ENCODE measurements at regions not wholly inside any gene's neighbourhood (a gene's known extent, or its start where the extent isn't known, plus 50 kb on each side); places are given as distances from the start of the nearest gene placed in this dataset.

DNA sequence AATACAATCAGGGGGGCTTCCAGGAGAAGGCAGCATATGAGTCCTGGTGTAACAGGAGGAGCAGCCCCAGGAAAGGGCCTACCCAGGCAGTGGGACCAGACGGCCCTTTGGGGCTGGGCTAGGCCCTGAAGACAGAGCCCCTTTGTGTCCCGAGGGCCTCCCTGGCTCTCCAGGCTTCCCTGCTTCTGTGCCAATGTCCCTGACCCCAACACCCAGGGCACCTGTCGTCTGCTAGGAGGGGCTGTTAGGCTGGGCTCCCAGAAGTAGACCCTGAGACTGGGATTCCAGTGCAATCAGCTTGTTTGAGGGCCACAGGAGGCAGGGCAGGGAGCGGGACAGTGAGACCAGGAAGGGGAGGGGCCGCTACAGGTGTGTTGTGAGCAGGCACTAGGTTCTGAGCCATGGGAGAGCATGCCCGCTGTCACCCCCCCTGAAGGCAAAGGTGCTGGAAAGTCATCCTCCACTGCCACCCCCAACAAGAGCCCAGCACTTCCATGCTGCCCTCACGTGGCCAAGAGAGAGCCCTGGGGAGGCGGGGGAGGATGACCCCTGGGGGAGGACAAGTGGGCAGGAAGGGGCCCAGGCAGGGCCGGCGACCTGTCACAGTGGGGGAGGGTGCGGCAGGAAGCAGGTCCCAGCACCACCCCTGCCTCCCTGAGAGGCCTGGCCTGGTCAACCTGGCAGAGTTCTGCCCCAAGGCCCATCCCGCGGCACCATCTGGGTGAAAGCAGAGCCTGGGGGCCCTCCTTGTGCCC is 64.8 kb downstream of the ADRA2C start:
- no peak overlapping the region for H3K27ac ChIP-seq
- DNase-seq (ENCODE audit: low read depth, low spot score), result no peak

DNA sequence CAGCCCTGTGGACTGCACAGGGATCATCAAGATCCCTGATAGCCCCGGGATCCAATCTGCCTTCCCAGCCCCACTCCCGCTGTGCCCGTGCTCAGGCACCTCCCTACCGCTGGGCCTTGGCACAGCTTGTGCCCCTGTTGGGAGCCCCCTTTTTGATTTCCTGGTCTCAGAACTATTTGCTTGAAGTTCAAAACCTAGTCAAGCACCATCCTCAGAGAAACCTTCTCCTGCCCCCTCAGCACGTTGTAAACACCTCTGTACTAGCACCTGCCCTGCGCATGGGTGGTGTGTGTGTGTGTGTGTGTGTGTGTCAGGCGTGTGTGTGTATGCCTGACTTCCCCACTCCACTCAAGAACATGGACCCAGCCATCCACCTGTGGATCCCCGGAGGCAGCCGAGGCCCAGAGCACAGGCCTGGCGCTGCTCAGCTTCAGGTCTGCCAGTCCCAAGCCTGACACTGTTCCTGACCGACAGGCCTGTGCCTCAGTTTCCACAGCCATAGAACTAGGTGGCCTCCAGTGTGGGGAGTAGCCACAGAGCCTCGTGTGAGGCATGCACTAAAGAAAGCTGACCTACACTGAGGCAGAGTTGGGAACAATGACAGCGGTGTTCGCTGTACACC is 65.5 kb downstream of the ADRA2C start:
- no peak for DNase-seq (ENCODE audit: low read depth, low spot score)

DNA sequence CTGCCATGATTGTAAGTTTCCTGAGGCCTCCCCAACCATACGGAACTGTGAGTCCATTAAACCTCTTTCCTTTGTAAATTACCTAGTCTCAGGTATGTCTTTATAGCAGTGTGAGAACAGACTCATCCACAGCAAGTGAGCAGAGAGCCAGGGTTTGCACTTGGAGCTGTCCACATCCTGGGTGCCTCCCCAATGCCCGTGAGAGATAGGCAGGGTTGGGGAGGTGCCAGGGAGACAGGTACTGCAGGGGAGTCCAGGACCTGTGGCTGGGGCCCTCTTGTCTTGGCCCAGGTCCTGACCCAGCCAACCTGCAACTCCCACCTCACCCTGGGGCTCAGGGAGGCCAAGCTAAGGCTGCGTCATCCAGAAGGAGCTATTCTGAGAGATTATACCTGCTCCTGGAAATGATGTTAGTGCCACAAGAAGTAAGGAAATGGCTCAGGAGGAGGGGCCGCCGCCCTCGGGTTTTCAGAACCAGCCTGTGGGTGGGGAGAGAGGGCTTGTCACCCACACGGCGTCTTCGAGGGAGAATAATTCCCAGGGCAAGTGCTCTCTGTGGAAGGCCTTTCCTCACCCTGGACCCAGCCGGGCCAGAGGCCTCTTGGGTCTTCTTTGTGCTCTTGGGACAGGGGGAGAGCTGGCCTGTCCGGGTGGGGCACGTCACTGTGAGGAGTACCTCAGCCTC is 66.5 kb downstream of the ADRA2C start:
- no peak for DNase-seq (ENCODE audit: low read depth, low spot score)
- no peak overlapping the region for H3K27ac ChIP-seq

More for the DNA sequence above, 65.5 kb downstream of the ADRA2C start:
- H3K27ac ChIP-seq, result no peak overlapping the region

DNA sequence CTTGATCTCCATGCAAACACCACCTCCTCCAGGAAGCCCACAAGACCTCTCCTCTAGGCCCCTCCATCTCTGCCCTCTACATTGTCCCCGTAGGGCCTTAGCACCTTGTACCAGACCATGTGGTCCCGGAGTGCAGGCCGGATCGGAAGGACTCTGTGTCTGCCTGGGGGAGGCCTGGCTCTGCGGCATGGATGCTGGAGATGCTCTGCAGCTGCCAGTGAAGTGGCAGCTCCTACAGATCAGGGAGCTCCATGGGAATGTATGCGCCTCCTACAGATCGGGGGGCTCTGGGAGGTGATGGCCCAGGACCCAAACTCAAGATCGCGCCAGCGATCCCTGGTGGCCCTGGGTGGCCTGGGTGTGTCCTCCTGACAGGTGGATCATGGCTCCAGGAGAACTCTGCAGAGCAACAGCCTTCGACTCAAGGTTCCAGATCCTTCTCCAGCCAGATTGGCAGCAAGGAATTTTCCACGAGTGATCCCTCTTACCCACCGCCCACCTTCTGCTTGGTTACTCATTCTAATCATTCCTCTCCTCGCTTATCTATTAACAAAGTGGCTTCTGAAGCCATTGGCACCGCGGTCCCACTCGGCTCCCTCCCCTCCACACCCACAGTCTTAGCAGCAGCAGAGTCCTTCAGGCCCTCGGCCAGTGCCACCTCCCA is 67.3 kb downstream of the ADRA2C start:
- DNase-seq (ENCODE audit: low read depth, low spot score), result no peak
- H3K27ac ChIP-seq, result no peak overlapping the region

DNA sequence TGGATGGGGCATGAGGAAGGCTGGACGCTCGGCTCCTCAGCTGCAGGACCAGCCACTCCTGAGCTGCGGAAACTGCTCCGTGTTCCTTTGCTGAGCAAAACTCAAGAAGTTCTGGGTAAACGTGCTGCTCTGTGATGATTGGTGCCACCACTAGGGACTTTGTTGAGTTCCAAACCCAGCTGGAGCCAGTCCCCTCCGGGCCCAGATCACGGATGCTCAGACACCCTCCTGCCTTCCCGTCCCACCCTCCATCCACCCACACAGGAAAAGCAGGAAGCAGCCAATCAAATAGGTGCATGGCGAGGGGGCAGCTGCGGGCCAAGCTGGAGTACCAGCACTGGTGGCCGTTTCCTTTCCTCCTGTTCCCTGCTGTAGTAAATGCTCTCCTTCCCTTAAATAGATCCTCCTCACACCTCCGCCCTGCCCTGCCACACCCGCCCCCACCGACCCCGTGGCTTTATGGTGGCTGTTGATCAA is 68.0 kb downstream of the ADRA2C start:
- no peak for DNase-seq (ENCODE audit: low read depth, low spot score)
- no peak overlapping the region for H3K27ac ChIP-seq

DNA sequence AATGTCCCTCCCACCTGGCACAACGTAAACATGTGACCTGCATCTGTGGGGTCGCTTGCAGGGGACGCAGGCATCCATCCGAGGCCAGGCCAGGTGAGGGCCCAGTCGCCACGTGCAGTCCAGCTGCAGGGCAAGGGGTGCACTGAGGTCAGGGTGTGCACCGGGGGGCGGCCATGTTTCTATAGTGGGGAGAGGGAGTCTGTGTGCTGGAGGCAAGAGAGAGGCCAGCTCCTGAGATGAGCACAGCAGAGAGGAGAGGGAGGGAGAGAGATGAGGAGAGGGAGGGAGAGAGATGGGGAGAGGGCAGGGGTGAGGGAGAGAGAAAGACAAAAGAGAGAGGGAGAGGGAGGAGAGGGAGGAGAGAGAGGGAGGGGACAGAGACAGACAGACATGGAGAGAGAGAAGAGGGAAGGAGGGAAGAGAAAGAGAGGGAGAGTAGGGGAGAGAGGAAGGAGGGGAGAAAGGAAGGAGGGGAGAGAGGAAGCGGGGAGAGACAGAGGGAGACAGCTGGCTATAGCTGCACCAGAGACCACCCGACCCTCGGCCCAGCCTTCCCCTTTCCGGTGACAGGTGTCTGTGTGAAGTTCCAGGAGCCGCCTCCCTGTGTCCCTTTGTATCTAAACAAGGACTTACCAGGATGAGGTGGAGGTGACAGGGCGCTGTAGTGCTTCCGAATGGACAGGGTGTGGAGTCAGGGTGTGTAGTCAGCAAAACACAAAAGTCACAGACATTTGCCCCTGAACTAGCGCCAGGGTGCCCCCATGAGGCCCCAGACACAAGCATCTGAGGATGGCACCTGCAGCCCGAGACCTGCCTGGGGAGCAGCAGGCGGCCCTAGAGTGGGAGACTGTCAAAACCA is 68.7 kb downstream of the ADRA2C start:
- DNase-seq (ENCODE audit: low read depth, low spot score), result no peak
- H3K27ac ChIP-seq, result no peak overlapping the region

DNA sequence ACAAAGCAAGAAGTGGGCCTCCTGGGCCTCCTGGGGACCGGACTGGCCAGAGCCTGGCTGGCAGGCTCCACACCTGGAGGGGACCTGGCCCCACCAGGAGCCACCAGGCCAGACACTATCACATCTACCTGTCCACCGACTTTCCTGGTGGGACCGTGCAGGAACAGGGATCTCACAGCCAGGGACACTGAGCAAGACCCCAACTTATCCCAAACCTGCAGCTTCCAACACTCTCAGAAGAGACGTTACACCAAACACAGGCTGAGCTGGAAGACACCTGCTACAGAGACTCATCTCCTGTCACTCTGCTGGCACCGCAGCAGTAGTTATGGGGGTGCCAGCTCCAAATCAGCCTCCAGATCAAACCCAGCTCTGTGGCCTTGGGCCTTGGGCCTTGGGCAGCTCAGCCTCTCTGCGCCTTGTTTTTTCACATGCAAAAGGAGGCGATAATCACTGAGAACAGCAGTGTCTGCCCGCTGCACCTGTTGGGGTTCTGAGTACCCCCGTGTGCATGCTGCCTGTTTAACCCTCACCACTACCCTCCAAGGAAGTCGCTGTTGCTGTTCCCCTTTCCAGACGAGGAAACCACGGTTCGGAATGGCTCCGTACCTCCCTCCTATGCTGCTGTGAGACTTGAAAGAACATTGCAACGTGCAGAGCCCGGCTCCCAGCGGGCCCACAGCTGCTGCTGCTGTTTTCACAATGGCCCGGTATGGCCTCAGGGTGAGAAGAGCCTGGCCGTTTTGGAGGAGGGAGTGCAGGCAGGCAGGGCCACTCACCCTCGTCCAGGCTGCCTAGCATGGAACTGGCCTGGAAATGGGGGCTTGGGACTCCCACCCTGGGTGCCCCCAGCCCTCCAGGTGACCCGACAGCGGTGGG is 69.6 kb downstream of the ADRA2C start:
- DNase-seq (ENCODE audit: low read depth, low spot score), result no peak
- no peak overlapping the region for H3K27ac ChIP-seq

DNA sequence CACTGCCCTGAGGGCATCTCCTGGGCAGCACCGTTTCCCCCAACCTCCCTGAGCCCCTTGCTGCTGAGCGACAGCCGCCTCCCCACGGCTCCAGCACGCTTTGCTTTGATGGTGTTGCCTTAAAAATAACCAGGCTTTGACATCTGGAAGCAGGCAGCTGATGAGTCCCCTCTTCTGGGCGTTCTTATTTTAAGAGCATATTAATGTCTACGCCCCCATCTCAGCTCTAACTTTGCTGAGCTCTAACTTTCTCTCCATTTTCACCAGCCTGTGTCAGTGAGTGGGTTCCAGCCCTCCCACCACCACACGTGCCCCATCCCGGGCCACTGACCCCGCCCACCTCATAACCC is 70.2 kb downstream of the ADRA2C start:
- no peak for DNase-seq (ENCODE audit: low read depth, low spot score)
- no peak overlapping the region for H3K27ac ChIP-seq

DNA sequence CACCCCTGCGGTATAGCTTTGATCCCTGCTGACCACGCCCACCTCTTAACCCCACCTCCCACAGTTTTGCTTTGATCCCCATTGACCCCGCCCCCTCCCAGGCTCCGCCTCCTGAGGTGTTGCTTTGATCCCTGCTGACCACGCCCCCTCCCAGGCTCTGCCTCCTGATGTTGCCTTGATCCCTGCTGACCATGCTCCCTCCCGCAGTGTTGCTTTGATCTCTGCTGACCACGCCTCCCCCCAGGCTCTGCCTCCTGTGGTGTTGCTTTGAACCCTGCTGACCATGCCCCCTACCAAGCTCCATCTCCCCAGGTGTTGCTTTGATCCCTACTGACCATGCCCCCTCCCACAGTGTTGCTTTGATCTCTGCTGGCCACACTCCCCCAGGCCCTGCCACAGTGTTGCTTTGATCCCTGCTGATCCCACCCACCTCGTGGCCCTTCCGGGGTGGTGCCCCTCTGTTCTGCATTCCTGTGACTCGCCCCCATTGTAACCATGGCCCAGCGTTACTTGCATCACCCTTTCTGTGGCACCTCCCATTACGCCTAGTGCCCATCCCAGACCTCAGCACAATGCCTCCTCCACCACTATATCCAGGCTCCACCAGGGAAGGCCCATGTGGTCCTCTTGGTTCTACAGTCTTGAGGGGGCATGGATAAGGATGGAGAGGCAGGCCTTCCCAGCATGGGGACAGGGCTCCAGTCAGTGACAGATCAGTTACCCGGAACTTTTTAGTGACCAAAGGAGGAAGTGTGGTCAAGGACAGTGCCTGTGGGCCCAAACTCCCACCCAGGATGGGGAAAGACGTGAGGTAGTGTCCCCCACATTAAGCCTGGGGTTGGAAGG is 70.8 kb downstream of the ADRA2C start:
- no peak overlapping the region for H3K27ac ChIP-seq
- DNase-seq (ENCODE audit: low read depth, low spot score), result no peak

DNA sequence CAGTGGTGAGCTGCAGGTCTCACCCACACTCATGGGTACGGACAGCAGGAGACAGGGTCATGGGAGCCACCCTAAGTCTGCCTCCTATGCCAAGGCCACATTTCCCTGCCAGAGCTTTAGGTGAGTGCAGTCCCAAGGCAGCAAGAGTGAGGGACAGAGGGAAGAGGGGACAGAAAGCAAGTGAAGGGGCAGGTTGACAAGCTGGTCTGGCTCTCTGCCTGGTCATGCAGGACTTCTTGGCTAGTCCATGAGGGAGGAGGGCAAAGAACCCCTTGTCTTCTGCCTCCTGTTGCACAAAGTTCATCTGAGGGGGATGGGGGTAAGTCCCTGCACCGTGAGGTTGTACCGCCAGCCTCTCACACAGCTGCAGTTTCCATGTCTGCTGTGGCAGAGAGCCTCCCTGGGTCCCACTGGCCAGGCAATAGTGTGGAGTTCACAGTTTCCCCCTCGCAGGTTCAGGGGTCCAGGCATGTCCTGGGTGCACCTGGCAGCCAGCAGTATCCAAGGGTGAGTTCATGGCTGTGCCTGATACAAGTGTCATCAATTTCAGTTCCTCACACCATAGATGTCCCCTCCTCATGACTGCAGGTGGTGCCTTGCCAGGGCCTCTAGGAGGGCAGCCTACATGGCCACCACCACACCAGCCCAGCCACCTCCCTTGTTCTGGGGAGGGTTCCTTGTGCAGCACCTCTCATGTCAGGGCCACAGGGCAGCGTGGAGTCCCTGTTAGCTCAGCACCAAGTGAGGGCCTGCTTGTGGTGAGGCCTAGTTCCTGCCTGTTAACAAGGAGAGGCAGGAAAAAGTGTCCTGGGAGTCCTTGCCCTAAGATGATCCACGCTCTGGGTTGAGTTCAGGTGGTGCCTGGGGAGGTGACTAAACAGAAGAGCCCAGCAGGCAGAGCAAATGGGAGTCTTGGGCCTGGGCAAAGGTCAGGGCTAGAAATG is 72.5 kb downstream of the ADRA2C start:
- no peak overlapping the region for H3K27ac ChIP-seq
- no peak for DNase-seq (ENCODE audit: low read depth, low spot score)

DNA sequence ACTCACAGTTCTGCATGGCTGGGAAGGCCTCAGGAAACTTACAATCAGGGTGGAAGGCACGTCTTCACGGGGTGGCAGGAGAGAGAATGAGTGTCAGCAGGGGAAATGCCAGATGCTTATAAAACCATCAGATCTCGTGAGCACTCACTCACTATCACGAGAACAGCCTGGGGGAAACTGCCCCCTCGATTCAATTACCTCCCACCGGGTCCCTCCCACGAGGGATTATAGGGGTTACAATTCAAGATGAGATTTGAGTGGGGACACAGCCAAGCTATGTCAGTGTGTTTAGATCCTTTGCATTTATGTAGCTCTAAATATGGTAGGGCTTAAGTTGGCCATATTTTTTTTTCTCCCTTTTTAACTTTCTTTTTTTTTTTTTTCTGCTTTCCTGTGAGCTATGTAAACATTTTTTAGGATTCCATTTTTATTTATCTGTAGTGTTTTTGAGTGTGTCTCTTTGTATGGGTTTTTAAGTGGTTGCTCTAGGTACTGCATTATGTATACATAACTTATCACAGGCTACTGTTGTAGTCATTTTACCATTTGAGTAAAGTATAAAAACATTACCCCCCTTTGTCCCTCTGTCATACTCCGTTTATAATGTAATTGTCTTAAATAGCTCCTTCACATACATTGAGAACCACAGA is 79.0 kb downstream of the ADRA2C start:
- no peak for DNase-seq (ENCODE audit: low read depth, low spot score)
- H3K27ac ChIP-seq, result no peak overlapping the region

DNA sequence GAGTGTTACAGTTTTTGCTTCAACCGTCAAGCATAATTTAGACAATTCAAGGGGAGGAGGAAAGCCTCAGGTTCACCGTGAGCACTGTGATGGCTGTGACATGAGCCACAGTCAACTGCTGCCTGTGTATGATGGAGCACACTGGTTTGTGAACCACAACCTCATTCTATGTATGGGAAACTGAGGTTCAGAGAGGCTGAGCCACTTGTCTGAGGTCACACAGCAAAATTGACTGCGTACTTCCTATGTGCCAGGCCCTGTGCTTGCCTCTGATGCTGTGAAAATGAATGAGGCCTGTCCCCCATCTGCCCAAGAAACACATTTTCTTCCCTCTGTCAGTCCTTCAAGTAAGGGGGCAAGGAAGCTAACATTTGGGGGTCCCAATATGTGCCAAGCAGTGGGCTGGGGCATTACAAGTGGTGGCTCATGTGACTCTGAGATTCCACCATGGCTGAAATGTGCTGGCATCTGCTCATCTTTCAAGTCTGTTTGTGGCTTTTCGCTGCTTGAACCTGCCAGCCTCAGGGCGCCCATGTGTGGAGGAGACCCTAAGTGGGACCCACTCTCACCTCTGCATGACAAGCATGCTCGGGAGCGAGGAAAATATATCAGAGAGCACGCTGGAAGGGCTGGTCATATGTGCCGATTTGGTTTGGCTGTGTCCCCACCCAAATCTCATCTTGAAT is 79.7 kb downstream of the ADRA2C start:
- DNase-seq (ENCODE audit: low read depth, low spot score), result no peak

DNA sequence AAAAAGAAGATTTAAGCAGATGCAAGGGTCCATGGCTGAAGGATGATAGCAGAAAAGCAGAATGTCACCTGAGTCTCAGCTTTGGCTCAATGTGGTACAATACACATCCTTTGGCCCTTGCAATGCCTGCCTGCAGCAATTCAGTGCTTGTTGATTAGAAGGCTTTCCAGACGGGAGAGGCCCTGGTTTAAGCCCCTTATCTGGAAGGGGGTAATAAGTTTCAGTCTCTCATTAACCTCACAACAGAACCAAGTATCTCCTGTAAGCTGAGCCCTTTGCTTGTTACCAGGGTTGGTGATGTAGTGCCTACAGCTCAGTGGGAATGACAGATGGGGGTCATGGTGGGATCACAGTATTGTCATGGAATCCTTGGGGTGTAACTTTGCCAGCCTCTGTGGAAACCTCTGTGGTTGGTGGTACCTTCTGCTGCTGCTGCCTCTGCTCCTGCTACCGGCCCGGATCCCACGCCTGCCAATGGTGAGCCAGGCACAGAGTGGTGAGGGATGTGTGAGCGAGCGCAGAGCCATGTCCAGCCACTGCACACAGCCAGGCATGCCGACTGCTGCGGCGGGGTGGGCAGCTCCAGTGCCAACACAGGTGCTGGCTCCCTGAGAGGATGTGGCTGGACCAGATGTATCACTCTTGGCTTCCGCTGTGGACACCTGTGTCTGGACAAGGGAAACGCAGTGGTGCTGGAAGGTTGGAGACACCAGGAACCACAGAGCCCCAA is 81.2 kb downstream of the ADRA2C start:
- H3K27ac ChIP-seq, result no peak overlapping the region
- DNase-seq (ENCODE audit: low read depth, low spot score), result no peak

More for the DNA sequence above, 79.7 kb downstream of the ADRA2C start:
- no peak overlapping the region for H3K27ac ChIP-seq

DNA sequence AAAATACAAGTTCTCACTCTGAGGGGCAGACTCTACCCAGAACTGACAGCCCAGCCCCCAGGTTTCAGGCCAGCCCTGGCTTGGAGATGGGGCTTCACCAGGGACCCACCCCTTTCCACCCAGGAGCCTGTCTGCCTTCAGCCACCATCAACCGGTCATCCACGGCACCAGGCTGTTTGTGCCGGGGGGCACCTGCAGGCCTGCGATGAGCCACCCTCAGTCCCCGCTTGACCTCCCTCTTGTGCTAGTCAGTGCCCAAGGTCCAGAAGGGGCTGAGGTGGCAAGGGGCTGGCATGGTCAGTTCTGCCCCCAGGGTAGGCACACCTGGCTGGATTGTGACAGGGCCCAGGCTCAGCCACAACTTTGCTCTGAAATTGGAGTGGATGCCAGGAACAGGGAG is 82.1 kb downstream of the ADRA2C start:
- H3K27ac ChIP-seq, result no peak overlapping the region
- DNase-seq (ENCODE audit: low read depth, low spot score), result no peak

DNA sequence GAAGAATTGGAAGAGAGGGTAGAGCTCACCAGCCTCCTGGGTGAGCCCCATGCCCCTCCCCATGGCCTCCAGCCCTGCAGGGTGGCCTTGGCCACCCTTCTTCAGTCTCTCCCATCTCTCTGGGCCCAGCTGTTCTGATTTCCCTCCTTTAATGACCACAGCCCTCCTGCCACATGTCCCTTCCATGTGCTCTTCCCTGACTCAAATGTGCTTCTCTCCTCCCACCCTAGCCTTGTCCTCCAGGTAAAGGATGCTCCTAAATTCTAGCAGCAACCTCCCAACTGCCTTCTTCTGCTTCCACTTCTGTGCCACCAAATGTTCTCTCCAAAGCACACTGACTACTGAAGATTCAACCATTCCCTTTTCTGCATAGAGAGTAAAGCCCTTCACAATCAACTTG is 83.0 kb downstream of the ADRA2C start:
- DNase-seq (ENCODE audit: low read depth, low spot score), result no peak
- H3K27ac ChIP-seq, result no peak overlapping the region

All from epithelial cell of prostate (primary cell).